GM21576 (cell line): ENCODE measurements at regions not wholly inside any gene's neighbourhood (a gene's known extent, or its start where the extent isn't known, plus 50 kb on each side); places are given as distances from the start of the nearest gene placed in this dataset.

ENCODE experiments used
- ATAC-seq: cut with Tn5 transposase; IDR thresholded peaks from one replicate; pipeline ENCODE4 v1.9.1; 2021; ENCODE audit warnings: mild to moderate bottlenecking, moderate library complexity; ENCODE audit not compliant: unreplicated experiment

DNA sequence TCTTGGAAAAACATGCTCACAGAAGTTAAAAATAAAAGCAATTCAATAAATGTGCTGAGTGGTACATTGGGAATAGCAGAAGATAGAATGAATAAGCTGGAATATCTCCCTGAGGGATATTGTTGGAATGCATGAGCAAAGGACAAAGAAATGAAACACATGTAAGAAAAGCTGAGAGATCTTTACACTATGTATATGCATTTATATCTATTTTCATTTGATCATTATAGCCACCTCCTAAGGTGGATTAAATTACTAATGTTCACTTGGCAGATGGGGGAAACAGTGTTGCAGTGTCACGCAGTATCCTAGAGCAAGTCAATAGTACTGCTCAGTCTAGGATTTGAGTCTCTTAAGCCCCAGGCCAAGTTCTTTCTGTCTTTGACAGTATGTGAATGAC is 542.0 kb upstream of the MARCKS start:
- ATAC-seq: no peak

DNA sequence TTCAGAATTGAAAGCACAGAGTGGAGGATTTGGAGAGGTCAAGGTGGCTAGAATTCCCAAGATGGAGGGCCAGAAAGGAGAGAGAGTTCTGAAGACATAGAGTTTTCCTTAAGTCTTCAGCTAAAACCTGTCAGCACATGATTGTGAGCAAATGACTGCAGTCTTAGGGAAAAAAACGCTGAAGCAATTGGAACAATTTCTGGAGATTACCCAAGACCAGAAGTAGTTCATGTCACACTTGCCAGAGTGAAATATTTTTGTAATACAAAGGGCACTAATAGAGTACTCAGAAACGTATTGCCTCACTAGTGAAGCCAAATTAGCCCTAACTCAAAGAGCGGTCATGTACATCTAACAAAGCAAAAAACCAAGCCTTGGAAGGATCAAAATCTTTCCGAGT is 541.3 kb upstream of the MARCKS start:
- ATAC-seq: no peak

DNA sequence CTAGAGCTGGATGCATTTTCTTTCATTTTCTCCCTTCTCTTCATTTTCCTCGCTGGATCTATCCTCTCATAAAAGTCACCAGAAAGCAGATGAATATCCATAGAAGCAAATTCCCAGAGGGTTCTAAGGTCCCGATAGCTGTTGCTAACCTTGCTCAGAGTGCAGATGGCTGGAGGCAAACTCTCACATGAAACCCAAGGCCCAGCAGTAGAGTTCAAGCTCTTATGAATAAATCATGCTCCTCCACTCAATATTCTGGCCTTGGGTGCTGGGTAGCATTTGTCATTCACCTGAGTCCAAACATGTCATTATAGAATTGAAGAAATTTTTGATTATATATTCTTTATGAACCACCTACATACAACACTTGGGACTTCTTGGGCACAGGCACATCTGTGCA is 539.7 kb upstream of the MARCKS start:
- no peak for ATAC-seq

DNA sequence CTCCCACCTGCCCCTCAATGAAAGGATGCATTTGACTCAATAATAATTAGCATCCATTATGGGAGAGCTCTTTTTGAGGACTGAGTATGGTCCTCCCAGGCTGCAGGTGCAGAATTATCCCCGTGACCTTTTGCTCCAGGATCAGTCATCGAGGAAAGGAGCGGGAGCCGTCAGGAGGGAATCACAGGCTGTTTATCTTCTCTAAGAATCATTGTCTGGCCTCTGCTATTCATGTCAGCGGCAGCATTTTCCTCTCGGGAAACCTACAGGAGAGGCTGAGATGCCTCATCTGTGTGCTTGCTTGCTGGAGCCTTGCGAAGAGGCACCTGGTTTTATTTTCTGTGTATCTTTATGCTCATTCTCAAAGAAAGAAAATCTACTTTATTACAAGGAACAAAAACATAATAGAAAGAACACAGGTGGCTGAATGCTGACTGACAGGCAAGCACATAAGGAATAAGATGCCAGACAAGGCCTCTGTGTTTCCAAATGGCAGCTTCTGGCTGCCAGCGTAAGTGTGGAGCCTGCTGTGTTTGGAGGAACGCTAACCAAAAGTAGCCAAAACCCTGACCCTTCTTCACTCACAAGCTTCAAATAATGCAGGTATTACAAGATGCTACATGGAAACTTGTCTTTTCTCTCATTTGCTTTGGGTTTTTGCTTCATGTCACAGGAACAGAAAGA is 539.1 kb upstream of the MARCKS start:
- no peak for ATAC-seq

DNA sequence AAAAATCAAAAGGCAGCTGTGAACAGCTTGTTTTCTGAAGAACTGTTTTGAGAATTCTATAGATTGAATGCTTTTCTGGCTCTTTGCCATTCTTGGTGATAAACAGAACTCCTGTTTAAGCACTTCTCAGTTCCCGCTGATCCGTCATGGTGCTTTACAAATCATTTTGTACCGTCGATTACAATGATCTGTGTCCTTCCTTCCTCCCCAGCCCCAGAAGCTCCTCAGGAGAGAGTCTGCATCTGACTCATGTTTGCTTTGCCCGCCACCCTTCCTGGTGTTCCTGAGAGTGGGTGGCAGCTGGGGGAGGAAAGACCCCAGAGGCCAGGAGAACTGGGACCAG is 538.6 kb upstream of the MARCKS start:
- no peak for ATAC-seq

DNA sequence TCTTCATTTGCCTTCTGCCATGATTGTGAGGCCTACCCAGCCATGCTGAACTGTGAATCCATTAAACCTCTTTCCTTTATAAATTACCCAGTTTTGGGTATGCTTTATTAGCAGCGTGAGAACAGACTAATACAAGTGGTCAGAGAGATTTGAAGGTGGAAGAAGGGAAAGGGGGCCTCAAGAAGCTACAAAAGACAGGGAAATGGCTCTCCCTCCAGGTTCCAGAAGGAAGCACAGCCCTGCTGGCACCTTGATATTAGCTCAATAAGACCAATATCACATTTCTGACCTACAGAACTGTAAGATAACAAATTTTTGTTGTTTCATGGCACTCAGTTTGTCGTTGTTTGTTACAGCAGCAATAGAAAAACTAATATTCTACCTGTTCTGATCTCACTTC is 536.5 kb upstream of the MARCKS start:
- ATAC-seq: no peak

DNA sequence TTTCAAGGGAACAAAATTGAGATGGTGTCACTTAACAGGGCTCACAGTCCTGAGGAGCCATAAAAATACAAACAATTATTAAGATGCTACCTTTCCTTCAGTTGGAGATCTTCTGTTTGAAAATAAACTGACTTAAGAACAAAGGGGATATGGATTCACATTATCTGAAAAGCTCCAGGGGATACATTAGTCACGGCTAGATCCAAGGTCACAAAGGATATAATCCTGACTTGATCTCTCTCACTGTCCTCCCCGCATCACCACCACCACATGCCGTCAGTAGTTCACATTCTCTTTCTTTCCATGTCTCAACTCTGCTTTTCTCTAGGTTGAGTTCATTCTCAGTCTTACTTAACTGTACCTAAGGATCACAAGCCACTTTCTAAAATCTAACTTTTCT is 530.4 kb upstream of the MARCKS start:
- no peak for ATAC-seq

DNA sequence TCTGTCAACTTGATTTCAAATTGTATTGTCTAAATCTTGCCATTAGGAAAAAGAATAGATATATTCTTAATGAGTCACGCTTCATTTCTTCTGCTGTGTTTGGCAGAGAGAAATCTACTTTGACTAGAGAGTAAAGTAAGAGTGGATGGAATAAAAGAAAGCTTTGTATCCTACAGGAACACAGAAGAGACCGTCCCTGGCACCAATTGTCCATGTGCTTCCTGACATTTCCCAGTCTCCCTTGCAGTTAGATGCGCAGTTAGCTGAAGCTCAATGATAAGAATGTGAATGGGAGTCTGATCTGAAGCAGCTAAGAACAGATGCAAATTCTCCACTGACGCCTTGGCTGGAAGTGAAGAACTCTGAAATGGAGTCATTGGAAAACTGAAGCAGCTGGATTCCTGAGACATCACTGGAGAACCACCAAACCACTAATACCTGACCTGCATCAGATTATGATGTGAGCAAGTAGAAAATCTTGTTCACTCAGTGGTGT is 528.2 kb upstream of the MARCKS start:
- ATAC-seq: no peak

DNA sequence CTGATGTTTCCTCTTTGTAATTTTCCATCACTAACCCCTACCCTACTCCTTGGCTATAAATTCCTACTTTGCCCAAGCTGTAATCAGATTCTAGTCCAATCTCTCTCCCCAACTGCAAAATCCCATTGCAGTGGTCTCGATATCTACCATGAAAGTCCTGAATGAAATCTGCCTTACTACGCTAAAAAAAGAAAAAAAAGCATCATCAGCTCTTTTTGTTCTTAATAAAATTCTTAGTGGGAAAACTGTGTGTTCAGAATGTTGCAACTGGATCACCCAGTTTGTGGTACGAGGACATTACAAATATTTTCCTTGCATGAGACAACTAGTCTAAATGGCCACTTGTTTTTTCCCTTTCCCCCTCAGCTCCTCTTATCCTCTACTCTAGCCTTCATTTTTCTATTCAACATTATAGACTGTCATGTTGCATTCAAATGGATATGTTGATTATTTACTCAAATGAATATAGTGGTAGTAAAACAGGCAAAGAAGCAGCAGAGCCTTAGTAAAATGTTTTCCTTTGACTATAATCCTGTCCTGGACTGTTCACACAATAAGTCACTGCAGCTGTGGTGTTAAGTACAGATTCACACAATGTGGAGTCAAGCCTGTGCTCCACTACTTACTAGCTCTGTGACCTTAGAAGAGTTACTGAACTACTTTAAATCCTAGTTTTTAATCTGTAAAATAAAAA is 527.1 kb upstream of the MARCKS start:
- no peak for ATAC-seq

DNA sequence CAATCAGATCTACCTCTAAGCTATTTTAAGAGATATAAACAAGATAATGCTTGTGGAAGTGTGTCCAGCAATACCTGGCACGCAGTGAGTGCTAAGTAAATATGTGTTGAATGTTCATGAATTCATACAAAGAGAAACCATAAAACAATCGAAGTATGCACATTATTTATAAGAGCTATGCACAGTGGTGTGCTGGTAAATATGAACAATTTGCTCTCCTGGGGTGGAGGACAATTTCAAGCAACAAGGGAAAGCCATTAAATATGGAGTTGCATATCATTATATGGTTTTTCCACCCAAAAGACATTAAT is 526.6 kb upstream of the MARCKS start:
- no peak for ATAC-seq

DNA sequence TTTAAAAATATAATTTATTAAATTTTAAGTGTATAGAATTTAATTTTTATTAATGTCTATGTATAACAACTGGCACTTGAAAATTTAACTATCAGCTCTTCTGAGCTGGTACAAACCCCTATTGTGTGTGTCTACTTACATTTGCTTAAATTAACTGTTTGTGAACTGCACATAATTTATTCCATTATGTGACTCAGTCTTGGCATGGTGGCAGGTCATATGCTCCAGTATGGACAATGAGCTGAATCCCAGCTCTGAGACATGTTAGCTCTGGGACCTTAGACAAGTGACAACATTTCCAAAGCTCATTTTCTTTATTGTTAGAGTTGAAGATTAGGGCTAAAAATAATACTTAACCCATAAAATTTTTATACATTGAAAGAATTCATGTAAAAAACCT is 526.1 kb upstream of the MARCKS start:
- ATAC-seq: no peak

DNA sequence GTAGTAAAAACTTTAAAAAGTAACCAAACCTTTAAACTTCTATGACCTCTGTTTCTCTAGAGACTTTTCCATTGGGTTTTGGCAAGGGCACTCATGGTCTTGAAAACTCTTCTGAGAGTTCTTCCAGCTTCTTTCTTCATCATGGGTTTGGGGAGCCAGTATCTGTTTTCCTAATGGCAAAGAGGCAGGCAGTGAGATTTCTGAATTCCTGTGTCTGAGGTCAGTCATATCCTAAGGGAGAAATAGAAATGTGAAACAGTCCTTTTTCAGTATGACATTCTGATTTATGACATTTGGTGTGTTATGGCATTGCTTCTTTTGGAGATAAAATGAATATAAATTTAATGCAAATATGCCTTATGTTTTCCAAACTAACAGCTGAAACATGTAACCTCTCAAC is 518.5 kb upstream of the MARCKS start:
- ATAC-seq: no peak

DNA sequence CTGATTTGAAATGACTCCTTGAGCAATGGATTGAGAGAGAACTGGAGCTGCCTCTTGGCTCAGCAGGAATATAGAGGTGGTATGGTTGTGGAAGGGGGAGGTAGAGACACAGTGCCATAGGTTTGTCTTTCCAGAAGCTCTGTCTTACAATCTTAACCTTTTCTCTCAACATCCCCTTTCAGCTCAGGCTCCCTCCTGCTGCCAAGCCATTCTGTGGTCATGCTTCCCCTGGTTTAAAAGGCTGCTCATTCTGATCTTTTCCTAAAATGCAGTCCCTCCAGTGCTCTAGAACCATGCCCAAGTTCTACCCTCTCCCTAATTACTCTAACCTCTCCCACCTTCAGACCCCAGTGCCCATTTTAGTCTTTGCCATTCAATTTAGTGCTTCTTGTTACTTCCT is 517.9 kb upstream of the MARCKS start:
- no peak for ATAC-seq

DNA sequence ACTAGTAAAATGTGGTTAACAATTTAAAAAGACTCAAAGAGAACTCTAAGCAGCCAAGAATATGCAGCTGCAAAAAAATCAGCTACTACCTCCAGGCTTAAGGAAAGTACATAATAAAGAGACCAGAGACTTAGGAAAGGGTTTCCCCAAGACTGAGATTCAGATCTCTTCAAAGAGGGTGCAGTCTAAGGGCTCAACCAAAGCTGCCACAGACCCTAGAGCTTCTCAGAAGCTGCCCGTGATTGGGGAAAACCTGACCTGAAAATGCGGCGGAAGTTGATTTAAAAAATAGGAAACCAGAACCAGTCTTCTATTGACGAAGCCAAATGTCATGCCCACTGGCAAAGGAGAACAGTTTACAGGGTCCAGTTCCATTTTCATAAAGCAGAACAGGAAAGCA is 516.8 kb upstream of the MARCKS start:
- ATAC-seq: no peak

DNA sequence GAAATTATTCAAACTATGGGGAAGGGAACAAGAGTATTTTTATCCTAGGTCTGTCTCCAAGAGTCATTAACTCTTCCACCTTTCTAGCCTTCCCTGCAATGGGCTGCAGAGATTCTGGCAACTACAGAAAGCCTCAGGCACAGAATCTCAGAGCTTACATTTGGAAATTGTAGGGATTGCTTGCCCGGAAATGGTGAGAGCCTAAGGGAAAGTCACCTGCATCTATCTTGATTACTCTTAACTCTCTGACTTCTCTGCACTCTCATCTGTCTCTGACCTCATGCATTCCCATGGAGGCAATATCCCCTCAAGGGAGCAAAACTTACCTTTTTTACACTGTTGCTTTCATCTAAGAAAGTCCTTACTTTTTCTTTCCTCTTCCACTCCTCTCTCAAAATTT is 513.2 kb upstream of the MARCKS start:
- ATAC-seq: no peak

DNA sequence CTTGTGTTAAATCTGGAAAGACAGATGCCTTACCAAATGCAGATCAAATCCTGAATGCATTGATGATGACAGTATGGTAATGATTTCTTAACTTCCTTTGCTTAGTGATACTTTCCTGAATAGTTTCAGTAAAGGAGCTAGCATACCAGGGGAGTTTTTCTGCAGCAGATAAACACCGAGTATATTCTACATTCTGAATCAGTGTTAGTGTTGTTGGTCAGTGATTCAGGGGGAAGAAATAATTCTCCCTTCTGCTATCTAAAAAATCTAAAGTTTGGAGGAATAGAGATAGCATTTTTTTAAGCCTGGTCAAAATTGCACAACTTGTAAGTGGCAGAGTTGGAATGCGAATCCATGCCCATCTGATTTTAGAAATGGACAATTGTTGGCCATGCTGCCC is 512.2 kb upstream of the MARCKS start:
- no peak for ATAC-seq

DNA sequence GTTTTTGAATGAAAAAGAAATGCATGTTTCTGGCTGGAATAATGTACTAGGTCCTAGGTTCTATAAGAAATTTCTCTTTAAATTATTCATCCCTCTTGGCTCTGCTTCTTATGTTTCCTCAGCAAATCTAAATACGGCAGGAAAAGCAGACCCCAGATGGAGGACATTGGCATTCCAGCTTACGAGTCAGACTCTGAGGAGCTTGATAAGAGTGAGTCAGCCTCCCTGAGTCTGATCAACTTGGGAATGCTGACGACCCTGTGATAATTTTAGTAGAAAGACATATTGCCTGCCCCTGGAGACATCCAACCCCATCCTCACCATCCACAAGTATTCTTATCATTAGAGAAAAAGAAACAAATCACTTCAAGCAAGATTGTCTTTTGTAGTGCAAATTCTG is 509.7 kb upstream of the MARCKS start:
- ATAC-seq: no peak

DNA sequence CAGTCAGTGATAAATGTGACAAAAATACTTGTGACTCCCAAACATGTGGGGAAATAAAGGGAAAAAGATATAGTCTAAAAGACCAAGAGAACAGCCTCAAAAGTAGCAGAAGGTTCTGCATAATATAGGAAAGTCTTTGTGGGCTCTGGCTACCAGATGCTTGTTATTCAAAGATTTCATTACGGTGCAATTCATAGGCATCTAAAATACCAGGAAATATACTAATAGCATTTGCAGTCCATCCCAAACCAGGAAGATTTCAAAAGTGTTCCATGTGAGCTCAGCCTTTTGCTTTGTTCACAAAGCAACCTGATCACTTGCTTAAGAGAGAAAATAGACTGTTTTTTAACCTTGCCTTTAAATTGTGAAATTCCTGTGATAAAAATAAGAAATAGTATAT is 506.7 kb upstream of the MARCKS start:
- no peak for ATAC-seq

DNA sequence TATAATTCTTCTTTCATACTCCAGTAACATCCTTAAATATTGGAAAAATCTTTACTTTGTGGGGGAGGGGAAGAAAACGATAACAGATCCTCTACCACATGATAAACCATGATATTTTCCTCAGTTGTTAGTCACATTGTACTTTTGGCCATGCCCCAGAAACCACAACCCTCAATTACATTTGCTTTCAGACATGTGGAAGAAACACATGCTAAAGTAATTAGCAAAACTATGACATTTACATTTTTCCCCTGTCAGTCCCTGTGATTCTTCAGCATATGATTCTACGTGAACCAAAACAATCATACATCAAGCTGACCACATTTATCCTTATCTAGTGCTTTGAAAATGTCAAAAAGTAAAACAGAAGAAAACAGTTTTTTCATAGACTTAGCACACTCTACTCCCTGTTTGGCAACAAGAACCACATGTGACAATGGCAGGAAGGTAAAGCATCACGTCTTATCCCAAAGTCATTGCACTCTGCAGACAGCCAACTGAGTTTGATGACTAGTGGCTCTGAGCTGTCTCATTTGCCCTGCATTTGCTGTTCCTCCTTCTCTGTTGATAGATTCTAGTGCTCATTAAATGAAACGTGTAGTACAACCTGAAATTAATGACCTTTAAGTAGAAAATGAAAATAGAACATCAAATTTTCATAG is 505.8 kb upstream of the MARCKS start:
- no peak for ATAC-seq

DNA sequence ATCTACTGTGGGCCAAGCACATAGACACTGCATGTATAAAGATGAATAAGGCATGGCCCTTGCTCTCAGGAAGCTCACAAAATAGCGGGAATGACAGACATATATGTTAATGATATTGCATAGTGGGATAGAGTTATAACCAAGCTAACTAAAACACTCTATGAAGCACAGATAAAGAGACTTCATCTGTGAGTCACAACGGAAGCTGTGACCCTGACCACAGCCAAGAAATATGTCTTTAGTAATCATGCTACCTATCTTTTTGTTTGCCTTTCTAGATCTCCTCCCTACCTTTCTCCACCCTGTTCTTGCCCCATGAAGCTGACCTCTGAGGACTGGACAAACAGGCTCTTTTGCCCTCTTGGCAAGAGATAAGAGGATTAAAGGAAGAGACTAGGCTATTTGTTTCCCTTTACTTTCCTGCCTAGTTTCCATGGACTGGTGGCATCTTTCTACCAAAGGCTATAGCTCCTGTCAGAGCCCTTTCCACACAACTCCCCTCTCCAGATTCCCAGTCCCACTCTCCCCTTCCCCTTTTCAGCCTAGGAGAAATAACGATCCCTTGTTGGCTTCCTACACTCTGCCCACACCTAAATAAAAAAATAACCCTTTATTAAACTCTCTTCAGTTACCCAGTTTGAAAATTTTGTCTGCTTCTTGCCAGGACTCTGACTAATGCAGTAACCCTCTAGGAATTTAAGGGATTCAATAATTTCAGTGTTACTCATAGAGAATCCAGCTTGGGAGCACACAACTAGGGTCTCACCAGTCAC is 504.9 kb upstream of the MARCKS start:
- no peak for ATAC-seq

DNA sequence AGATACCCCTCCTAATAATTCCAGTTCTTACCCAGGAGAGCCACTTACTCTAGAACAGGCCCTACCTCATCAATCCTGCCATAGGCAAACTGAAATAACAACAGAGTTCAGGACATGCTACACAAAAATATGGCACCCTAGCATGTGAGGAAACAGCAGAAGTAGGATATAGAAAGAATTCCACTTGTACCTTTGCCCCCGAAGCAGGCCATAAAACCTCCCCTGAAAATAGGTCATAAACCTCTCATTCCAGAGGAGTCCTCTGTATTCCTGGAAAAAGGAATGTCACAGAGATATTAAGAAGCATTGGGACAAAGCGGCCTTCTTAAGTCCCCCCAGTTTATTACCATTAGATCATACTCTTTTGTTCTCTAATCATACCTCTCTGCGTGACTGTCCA is 504.3 kb upstream of the MARCKS start:
- no peak for ATAC-seq

DNA sequence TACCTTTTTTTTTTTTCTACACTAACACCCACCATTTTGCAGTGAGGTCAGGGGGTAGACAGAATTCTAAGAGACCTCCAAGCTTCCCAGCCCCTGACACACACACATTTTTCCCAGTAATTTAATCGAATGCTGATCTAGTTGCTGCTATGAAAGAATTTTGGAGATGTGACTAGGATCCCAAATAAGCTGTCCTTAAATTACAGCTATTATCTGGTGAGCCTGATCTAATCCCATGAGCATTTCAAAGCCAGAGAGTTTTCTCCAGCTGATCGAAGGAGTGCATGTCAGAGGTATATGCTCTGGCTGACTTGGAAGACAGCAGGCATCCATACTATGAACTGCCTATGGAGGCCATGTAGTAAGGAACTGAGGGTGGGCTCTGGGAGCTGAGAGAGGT is 503.8 kb upstream of the MARCKS start:
- ATAC-seq: no peak
